K562 (cell line): ENCODE measurements at regions not wholly inside any gene's neighbourhood (a gene's known extent, or its start where the extent isn't known, plus 50 kb on each side); places are given as distances from the start of the nearest gene placed in this dataset.

Experiments used
- ATAC-seq: fragments of 200-7000 bp; cut with Tn5 transposase; 3 replicates; pipeline ENCODE4 v1.9.1; 2020; ENCODE audit warnings: moderate library complexity
- BruUV-seq: library from RNA; stranded (reverse); fragments of 400-500 nt; replicated peaks from 2 replicates; lab custom pipeline; 2021; lab: Mats Ljungman, UMichigan
- CTCF ChIA-PET: fragments of 300-600 bp; formaldehyde crosslinking; extraction: SDS; loops from one replicate; lab custom pipeline; 2021; ENCODE audit warnings: low intra/inter-chr PET ratio; lab: Yijun Ruan, JAX
- POLR2A ChIA-PET: fragments of 300-600, 350-650 bp; sonication (Branson Sonifier 250); formaldehyde crosslinking; extraction: SDS; loops from one replicate; lab custom pipeline; 2021; ENCODE audit warnings: antibody characterized with exemption, inconsistent platforms; lab: Yijun Ruan, JAX
- DNase-seq, 4 experiments: peaks; one replicate each; pipeline versions ENCODE4 v3.0.0 to v3.0.0-alpha.2; 2011 to 2018; ENCODE audit warnings: low spot score in 3 of 4, mixed read lengths in 3 of 4; ENCODE audit errors: extremely low read depth in 1 of 4
- FAIRE-seq: peaks from 2 replicates; lab custom pipeline; 2011; peaks lifted over from hg19 to GRCh38; lab: Jason Lieb, UNC
- H2AFZ ChIP-seq: 2 replicates; pipeline ENCODE4 v1.6.0; 2011; ENCODE audit warnings: low read depth, low read length, control low read depth, inconsistent platforms
- H3K27ac ChIP-seq: fragments of 200-600 bp; 3 replicates; pipeline ENCODE4 v1.8.0; 2011; ENCODE audit warnings: low read depth, mild to moderate bottlenecking, control low read depth, inconsistent platforms, low read length, moderate library complexity, mixed read lengths; ENCODE audit errors: extremely low read depth
- H3K27me3 ChIP-seq, 2 experiments: fragments of 300-600 bp in 1 of 2; 2 replicates in 1 of 2; 3 replicates in 1 of 2; pipeline versions ENCODE4 v1.6.0 to v1.8.0; 2011; ENCODE audit warnings: inconsistent platforms in 2 of 2, low read length in 2 of 2, mild to moderate bottlenecking in 1 of 2, mixed read lengths in 1 of 2, moderate library complexity in 1 of 2; ENCODE audit not compliant: control insufficient read depth in 2 of 2, insufficient read depth in 2 of 2
- H3K36me3 ChIP-seq: fragments of 300-600 bp; 3 replicates; pipeline ENCODE4 v1.8.0; 2011; ENCODE audit warnings: mild to moderate bottlenecking, low read length, inconsistent platforms; ENCODE audit not compliant: control insufficient read depth, insufficient read depth
- H3K4me1 ChIP-seq, 2 experiments: fragments of 200-600 bp in 1 of 2; replicated peaks in 1 of 2; 2 replicates in 1 of 2; 3 replicates in 1 of 2; pipeline versions ENCODE4 v1.5.1 to v1.8.0; 2011; ENCODE audit warnings: inconsistent platforms in 2 of 2, low read length in 2 of 2, mild to moderate bottlenecking in 1 of 2, mixed read lengths in 1 of 2, moderate library complexity in 1 of 2; ENCODE audit not compliant: control insufficient read depth in 2 of 2, insufficient read depth in 2 of 2
- H3K4me2 ChIP-seq: 2 replicates; pipeline ENCODE4 v1.6.1; 2011; ENCODE audit warnings: low read length, control low read depth, inconsistent platforms, mixed read lengths; ENCODE audit not compliant: insufficient read depth
- H3K4me3 ChIP-seq: fragments of 200-600 bp; sonication (generic), shearing (Covaris generic); 2 replicates; pipeline ENCODE4 v1.5.1; 2016; ENCODE audit warnings: control low read depth, inconsistent platforms
- H3K79me2 ChIP-seq: fragments of 200-600 bp; 3 replicates; pipeline ENCODE4 v1.8.0; 2011; ENCODE audit warnings: low read length, inconsistent platforms; ENCODE audit not compliant: control insufficient read depth, insufficient read depth
- H3K9ac ChIP-seq, 2 experiments: 2 replicates each; pipeline versions ENCODE4 v1.6.0 to v1.6.1; 2011; ENCODE audit warnings: low read depth in 2 of 2, low read length in 2 of 2, control low read depth in 1 of 2, inconsistent platforms in 1 of 2, mild to moderate bottlenecking in 1 of 2, mixed read lengths in 1 of 2; ENCODE audit not compliant: insufficient read depth in 1 of 2
- H3K9me1 ChIP-seq: one replicate; pipeline ENCODE4 v1.6.0; 2011; ENCODE audit warnings: inconsistent platforms, mild to moderate bottlenecking, low read length, moderate library complexity; ENCODE audit not compliant: control insufficient read depth, insufficient read depth
- H3K9me3 ChIP-seq: replicated peaks from 2 replicates; pipeline ENCODE4 v1.5.1; 2011; ENCODE audit warnings: low read depth, low read length, inconsistent platforms; ENCODE audit not compliant: control insufficient read depth, insufficient read depth
- H4K20me1 ChIP-seq: replicated peaks from 2 replicates; pipeline ENCODE4 v1.6.1; 2011; ENCODE audit warnings: low read length, inconsistent platforms, mixed read lengths; ENCODE audit not compliant: control insufficient read depth, insufficient read depth
- HIVEP1 ChIP-seq: fragments of 250-450 bp; sonication (Bioruptor Pico); IDR thresholded peaks from 2 replicates; pipeline ENCODE4 v1.4.0; 2020; ENCODE audit warnings: mild to moderate bottlenecking
- NFRKB ChIP-seq: fragments of 450-650 bp; IDR thresholded peaks from 2 replicates; pipeline ENCODE4 v1.6.1; 2016; ENCODE audit warnings: low read depth
- PRPF4 ChIP-seq: fragments of 200-400 bp; formaldehyde crosslinking; IDR thresholded peaks from one replicate; pipeline ENCODE4 v1.6.1; 2017; ENCODE audit warnings: low read length, low read depth, mild to moderate bottlenecking; ENCODE audit not compliant: insufficient read depth, poor library complexity, severe bottlenecking
- RNF2 ChIP-seq: sonication (generic); IDR thresholded peaks from 2 replicates; pipeline ENCODE4 v1.6.1; 2016
- VEZF1 ChIP-seq: fragments of 200-800 bp; sonication (Bioruptor generic); IDR thresholded peaks from 2 replicates; pipeline ENCODE4 v1.6.1; 2017; ENCODE audit warnings: missing genetic modification characterization, missing compliant biosample characterization
- ZKSCAN1 ChIP-seq: fragments of 150-350 bp; IDR thresholded peaks from 2 replicates; pipeline ENCODE4 v1.6.1; 2016; ENCODE audit warnings: low read depth, low read length
- ZKSCAN8 ChIP-seq: fragments of 200-800 bp; sonication (Bioruptor generic); IDR thresholded peaks from 2 replicates; pipeline ENCODE4 v1.6.1; 2016; ENCODE audit warnings: missing genetic modification characterization, missing compliant biosample characterization
- ZNF316 ChIP-seq: fragments of 450-650 bp; IDR thresholded peaks from 2 replicates; pipeline ENCODE4 v1.6.1; 2016
- ZNF583 ChIP-seq: fragments of 250-450 bp; sonication (Bioruptor Pico); IDR thresholded peaks from 2 replicates; pipeline ENCODE4 v1.4.0; 2020
- ZNF655 ChIP-seq: fragments of 250-450 bp; sonication (Bioruptor Pico); IDR thresholded peaks from 2 replicates; pipeline ENCODE4 v1.5.0; 2021
- WGBS: fragments of 100-300 bp; shearing (Covaris generic); methylation state at CpG from one replicate; pipeline ENCODE4 v1.1.6; 2016; ENCODE audit warnings: low coverage, mixed read lengths; ENCODE audit not compliant: insufficient coverage; ENCODE audit errors: missing lambda C conversion rate; 5-methylcytosine and 5-hydroxymethylcytosine counted together
- in situ Hi-C: fragments of 300-500 bp; cut with MboI; formaldehyde crosslinking; loops from 4 replicates; pipeline ENCODE4 v1.15.0; 2018; ENCODE audit warnings: inconsistent platforms, mixed read lengths
- intact Hi-C: fragments of 100-400 bp; cut with micrococcal nuclease; formaldehyde crosslinking; loops from 2 replicates; pipeline ENCODE4 v1.14.2; 2022

GRCh38 chr6:40265615-40266014 is 321.5 kb downstream of the LRFN2 start (continued):
- TF ChIP-seq PRPF4 (no peak), ZKSCAN8 (no peak), ZNF316 (no peak), ZNF583 (CRISPR knock-in tag) (no peak), ZKSCAN1 (no peak)

DNA sequence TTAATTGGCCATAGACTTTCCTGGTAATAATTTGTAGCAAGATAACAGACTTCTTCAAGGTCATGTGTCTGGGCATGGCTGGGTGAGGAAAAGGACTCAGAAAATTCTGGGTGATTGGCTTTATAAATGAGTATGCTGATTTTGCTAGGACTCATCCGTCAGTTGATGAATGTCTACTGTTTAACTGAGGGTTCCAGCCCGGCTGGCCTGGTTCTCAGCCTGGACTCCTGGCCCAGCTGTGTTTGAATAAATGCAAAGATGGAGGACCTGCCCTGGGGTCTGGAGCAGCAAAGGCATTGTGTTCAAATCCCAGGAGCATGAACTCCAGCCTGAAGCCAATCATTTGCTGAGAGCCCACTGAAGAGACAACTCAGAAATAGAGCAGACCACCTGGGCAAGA is 323.2 kb downstream of the LRFN2 start:
- Histone ChIP-seq H3K79me2 (no peaks in the 10 kb centered on the region), H3K9me1 (no peaks in the 10 kb centered on the region), H3K27ac (no peak overlapping the region), H3K9ac (no peak overlapping the region), H4K20me1 (no peaks in the 10 kb centered on the region; the same call in 1 of the 2 replicates), H3K36me3 (no peaks in the 10 kb centered on the region), H3K9me3 (no peaks in the 10 kb centered on the region), H3K4me3 (no peak overlapping the region), H3K4me2 (no peak overlapping the region), H2AFZ (no peak overlapping the region), H3K27me3 (peaks cover 3 to 7% of the 10 kb centered on the region in 2 experiments; a peak in 1 of 5 replicates), H3K4me1 (no peaks in the 10 kb centered on the region)
- FAIRE-seq (no peak), DNase-seq (no peak), ATAC-seq (no peak)
- CTCF ChIA-PET: no interaction called here
- POLR2A ChIA-PET: interaction anchor here (0.7 to 0.9 kb wide), 2 partner anchors 9 to 283 kb away, joined by 3 read pairs; no protein-coding TSS in a partner anchor
- in situ Hi-C loops (loop anchor here (5.0 kb wide), 1 partner anchor 83 kb away; no protein-coding TSS in a partner anchor), intact Hi-C loops (no loop called here)
- WGBS: 0% methylated on average over 1 of the region's 2 CpGs
- BruUV-seq: no TSS peak
- TF ChIP-seq ZNF655 (CRISPR knock-in tag) (no peak), NFRKB (no peak), VEZF1 (CRISPR knock-in tag) (no peak), RNF2 (no peak), HIVEP1 (CRISPR knock-in tag) (no peak)
